ENCODE measurements at regions not wholly inside any gene's neighbourhood (a gene's known extent, or its start where the extent isn't known, plus 50 kb on each side); places are given as distances from the start of the nearest gene placed in this dataset.

GRCh38 chr2:6336752-6337471 is 528.8 kb downstream of the CMPK2 start:
- no peak overlapping the region for H3K14ac ChIP-seq (ENCODE audit: insufficient read depth, low read length)
- H3K27me3 Mint-ChIP-seq (ENCODE audit: low read depth) = no peaks in the 10 kb centered on the region
- H3K79me1 ChIP-seq (ENCODE audit: insufficient read depth, low read depth, low read length, poor library complexity, severe bottlenecking) = no peaks in the 10 kb centered on the region
- DNase-seq = no peak
- H3K4me1 Mint-ChIP-seq = peaks cover 12% of the 10 kb centered on the region in 2 experiments
- no peak overlapping the region for H3K23ac ChIP-seq (ENCODE audit: insufficient read length, low read depth, low read length)
- H4K91ac ChIP-seq (ENCODE audit: insufficient read length, low read depth, low read length) = no peak overlapping the region
- H3K18ac ChIP-seq (ENCODE audit: insufficient read length, low read depth, low read length) = no peak overlapping the region
- no peak overlapping the region for H3K9ac ChIP-seq (ENCODE audit: extremely low read depth, insufficient read length, low read length)
- H3K9me3 ChIP-seq (ENCODE audit: control insufficient read depth, low read depth, low read length) = no peaks in the 10 kb centered on the region
- H3K4me1 ChIP-seq (ENCODE audit: insufficient read depth, low read length) = peaks cover 3% of the 10 kb centered on the region; the same call in 1 of the 2 replicates
- TF ChIP-seq CTCF (conservative IDR thresholded peaks at IDR 0.05) = no peak
- no peak overlapping the region for H2BK20ac ChIP-seq (ENCODE audit: low read depth, low read length, poor library complexity, severe bottlenecking)
- no peaks in the 10 kb centered on the region; a peak in 1 of 7 replicates for H3K36me3 Mint-ChIP-seq (ENCODE audit: insufficient read depth in 1 of 3, low read depth in 3 of 3)
- no peak overlapping the region for H3K27ac Mint-ChIP-seq
- H2BK15ac ChIP-seq (ENCODE audit: low read depth, low read length) = no peak overlapping the region
- no peak overlapping the region for H2BK5ac ChIP-seq (ENCODE audit: insufficient read length, low read length)
- H3T11ph ChIP-seq (ENCODE audit: low read length) = no peak overlapping the region
- H3K4me3 Mint-ChIP-seq = no peak overlapping the region
- no peak overlapping the region for H2BK12ac ChIP-seq (ENCODE audit: insufficient read length, low read depth, low read length)
- H3K4ac ChIP-seq (ENCODE audit: low read depth, low read length) = no peak overlapping the region
- no peak overlapping the region for H3K56ac ChIP-seq (ENCODE audit: insufficient read length, low read depth, low read length)
- no CpG with 5 or more reads among the region's 5 CpGs for WGBS (ENCODE audit: extremely low coverage, insufficient read length, low lambda C conversion rate)
- H3K9me3 Mint-ChIP-seq = peaks cover 0 to 3% of the 10 kb centered on the region in 2 experiments; a peak in 2 of 5 replicates
- no peaks in the 10 kb centered on the region for H3K79me2 ChIP-seq (ENCODE audit: insufficient read depth, low read length)
- H3K4me2 ChIP-seq (ENCODE audit: insufficient read depth, insufficient read length, low read length) = no peak overlapping the region
- no peak overlapping the region for H4K5ac ChIP-seq (ENCODE audit: insufficient read length, low read depth, low read length)
- H3K27ac ChIP-seq (ENCODE audit: insufficient read length, low read depth, low read length) = no peak overlapping the region
- no peak overlapping the region for H2AK5ac ChIP-seq (ENCODE audit: insufficient read length, low read length)
- no peaks in the 10 kb centered on the region for H3K27me3 ChIP-seq (ENCODE audit: insufficient read depth, low read length)
- no peak overlapping the region for H2AFZ ChIP-seq (ENCODE audit: low read length)
- H4K8ac ChIP-seq (replicated peaks; ENCODE audit: insufficient read length, low read depth, low read length) = no peak overlapping the region
- H4K20me1 ChIP-seq (ENCODE audit: control insufficient read depth, insufficient read depth, insufficient read length) = no peaks in the 10 kb centered on the region
- H3K23me2 ChIP-seq (ENCODE audit: insufficient read length, low read depth, low read length, poor library complexity, severe bottlenecking) = no peaks in the 10 kb centered on the region
- H2BK120ac ChIP-seq (ENCODE audit: low read depth, low read length, poor library complexity, severe bottlenecking) = no peak overlapping the region

Data from H9 (cell line).